ENCODE measurements at regions not wholly inside any gene's neighbourhood (a gene's known extent, or its start where the extent isn't known, plus 50 kb on each side); places are given as distances from the start of the nearest gene placed in this dataset.

GRCh38 chr2:83522891-83523493 lies 936.1 kb downstream of the SUCLG1 start:
- TF ChIP-seq CTCF (IDR thresholded peaks at IDR 0.05): no peak

DNA sequence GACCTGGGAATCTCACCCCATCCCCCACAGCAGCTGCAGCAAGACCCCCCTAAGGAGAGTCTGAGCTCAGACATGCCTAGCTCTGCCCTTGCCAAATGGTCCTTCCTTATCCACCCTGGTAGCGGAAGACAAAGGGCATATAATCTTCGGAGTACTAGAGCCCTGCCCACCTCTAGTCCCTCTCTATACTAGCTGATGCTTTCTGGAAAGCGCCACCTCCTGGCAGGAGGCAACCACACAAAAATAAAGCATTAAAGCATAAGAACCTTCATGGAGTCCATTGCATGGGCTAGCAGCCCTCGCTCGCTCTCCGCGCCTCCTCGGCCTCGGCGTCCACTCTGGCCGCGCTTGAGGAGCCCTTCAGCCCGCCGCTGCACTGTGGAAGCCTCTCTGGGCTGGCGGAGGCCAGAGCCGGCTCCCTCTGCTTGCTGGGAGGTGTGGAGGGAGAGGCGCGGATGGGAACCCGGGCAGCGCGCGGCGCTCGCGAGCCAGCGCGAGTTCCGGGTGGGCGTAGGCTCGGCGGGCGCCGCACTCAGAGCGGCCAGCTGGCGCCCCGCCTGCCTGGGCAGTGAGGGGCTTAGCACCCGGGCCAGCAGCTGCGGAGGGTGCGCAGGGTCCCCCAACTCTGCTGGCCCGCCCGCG lies 941.2 kb downstream of the SUCLG1 start:
- TF ChIP-seq CTCF (IDR thresholded peaks at IDR 0.05): no peak

GRCh38 chr2:83516503-83516902 lies 942.6 kb downstream of the SUCLG1 start:
- TF ChIP-seq CTCF (IDR thresholded peaks at IDR 0.05): no peak

DNA sequence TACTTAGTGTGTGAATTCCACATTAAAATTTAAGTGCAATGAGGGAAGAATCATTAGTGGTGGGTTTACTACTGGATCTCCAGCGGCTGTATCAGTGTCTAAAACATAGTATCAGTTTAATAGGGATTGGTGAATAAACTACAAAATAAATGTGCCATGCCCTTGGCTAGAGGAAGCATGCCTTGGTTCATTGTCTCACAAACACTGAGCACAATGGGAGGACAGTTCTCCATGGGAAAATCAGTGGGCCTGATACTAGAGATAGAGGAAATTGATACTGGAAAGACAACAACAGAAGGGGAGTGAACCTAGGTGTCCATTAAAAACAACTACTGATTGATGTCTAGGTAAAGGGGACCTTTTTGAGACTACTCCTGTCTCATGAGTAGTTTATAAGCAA lies 971.6 kb downstream of the SUCLG1 start:
- no peak for TF ChIP-seq CTCF (IDR thresholded peaks at IDR 0.05)

- no peak for TF ChIP-seq CTCF (IDR thresholded peaks at IDR 0.05)
These were observed 977.6 kb downstream of the SUCLG1 start for GRCh38 chr2:83481436-83481835.

- no peak for TF ChIP-seq CTCF (IDR thresholded peaks at IDR 0.05)
These were observed 981.0 kb downstream of the SUCLG1 start for GRCh38 chr2:83478037-83478436.

DNA sequence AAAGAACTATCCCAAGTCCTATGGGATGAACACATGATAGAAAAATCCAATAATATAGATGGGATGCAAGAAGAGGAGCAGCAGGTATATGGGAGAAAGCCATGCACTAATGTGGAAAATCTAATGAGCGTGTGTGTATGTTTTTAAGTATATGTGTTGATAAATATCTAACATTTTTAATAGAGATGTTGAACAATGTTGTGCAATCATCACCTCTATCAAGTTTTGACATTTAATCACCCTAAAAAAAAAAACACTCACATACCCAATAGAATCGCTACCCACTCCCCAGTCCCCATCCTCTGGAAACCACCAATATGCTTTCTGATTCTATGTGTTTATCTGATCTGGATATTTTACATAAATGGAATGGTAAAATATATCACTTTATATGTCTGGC lies 983.7 kb downstream of the SUCLG1 start:
- TF ChIP-seq CTCF (IDR thresholded peaks at IDR 0.05): no peak

- no peak for TF ChIP-seq CTCF (IDR thresholded peaks at IDR 0.05)
These were observed 987.4 kb downstream of the SUCLG1 start for GRCh38 chr2:83471655-83472054.
